SK-N-MC (cell line): ENCODE measurements at regions not wholly inside any gene's neighbourhood (a gene's known extent, or its start where the extent isn't known, plus 50 kb on each side); places are given as distances from the start of the nearest gene placed in this dataset.

Experiments
- DNase-seq: peaks from one replicate; pipeline ENCODE4 v3.0.0-alpha.2; 2011; ENCODE audit warnings: low read depth, low spot score
- H3K27ac ChIP-seq: fragments of 200-600 bp; sonication (generic); 2 replicates; pipeline ENCODE4 v1.5.1; 2016; ENCODE audit warnings: mixed run types
- H3K36me3 ChIP-seq: fragments of 200-600 bp; sonication (generic); 2 replicates; pipeline ENCODE4 v1.6.1; 2017; ENCODE audit warnings: antibody characterized with exemption, low read length, mixed read lengths; ENCODE audit not compliant: insufficient read depth
- H3K4me3 ChIP-seq: fragments of 200-600 bp; sonication (generic); 2 replicates; pipeline ENCODE4 v1.5.1; 2016
- H3K9ac ChIP-seq: fragments of 200-600 bp; sonication (generic); 2 replicates; pipeline ENCODE4 v1.8.0; 2017; ENCODE audit warnings: mixed run types, mixed read lengths; ENCODE audit not compliant: insufficient read length
- H3K9me3 ChIP-seq: fragments of 200-600 bp; sonication (generic); 2 replicates; pipeline ENCODE4 v1.6.1; 2017; ENCODE audit warnings: low read depth, mild to moderate bottlenecking, antibody characterized with exemption, low read length, moderate library complexity, mixed read lengths
- EZH2 ChIP-seq: fragments of 200-600 bp; sonication (generic); IDR thresholded peaks from one replicate; pipeline ENCODE4 v1.6.1; 2017; ENCODE audit warnings: antibody characterized with exemption
- FOXP2 ChIP-seq: optimal IDR thresholded peaks from 2 replicates; pipeline ENCODE3; 2011; ENCODE audit warnings: mild to moderate bottlenecking, moderate library complexity; ENCODE audit not compliant: insufficient read depth; ENCODE audit errors: extremely low read length, control extremely low read depth
- POLR2AphosphoS5 ChIP-seq: IDR thresholded peaks from 2 replicates; pipeline ENCODE4 v1.6.1; 2012; ENCODE audit warnings: mild to moderate bottlenecking, low read depth, low read length, borderline replicate concordance

GRCh38 chrX:134727363-134727762 is 69.1 kb upstream of the PLAC1 start:
- no peak for DNase-seq
- H3K36me3 ChIP-seq = no peaks in the 10 kb centered on the region
- no peak overlapping the region for H3K9ac ChIP-seq
- H3K9me3 ChIP-seq = no peaks in the 10 kb centered on the region
- H3K27ac ChIP-seq = no peak overlapping the region
- no peak overlapping the region for H3K4me3 ChIP-seq
- TF ChIP-seq FOXP2 (no peak), POLR2AphosphoS5 (no peak), EZH2 (no peak)

DNA sequence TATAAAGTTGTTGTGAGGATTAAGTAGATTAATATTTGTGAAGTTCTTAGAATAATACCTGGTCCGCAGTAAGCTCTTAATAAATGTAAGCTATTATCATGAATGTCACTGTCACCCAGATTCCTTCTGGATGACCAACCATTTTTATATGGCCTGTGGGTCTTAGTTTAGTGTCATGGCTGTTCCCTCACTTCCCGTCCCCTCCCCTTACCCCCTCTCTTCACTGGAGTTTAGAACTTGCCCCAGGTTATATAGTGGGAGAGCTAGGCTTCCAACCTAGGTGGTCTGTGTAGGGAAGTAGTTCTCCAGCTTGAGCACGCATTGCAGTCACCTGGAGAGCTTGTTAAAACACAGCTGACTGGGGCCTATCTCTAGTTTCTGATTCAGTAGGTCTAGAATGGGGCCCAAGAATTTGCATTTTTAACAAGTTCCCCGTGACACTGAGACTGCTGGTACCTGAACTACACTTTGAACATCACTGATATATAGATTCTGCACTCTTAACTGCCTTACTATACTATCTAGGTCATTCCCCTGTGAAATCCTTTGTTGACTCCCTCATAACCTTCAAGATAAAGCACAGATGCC is 66.9 kb upstream of the PLAC1 start:
- no peak for TF ChIP-seq POLR2AphosphoS5
- TF ChIP-seq FOXP2 = no peak
- no peak for TF ChIP-seq EZH2
- H3K36me3 ChIP-seq = no peaks in the 10 kb centered on the region
- DNase-seq = no peak
- no peak overlapping the region for H3K4me3 ChIP-seq
- no peak overlapping the region for H3K9ac ChIP-seq
- H3K27ac ChIP-seq = no peak overlapping the region
- no peaks in the 10 kb centered on the region for H3K9me3 ChIP-seq

- Histone ChIP-seq H3K27ac (no peak overlapping the region), H3K9me3 (no peaks in the 10 kb centered on the region), H3K4me3 (no peak overlapping the region), H3K9ac (no peak overlapping the region), H3K36me3 (no peaks in the 10 kb centered on the region)
- TF ChIP-seq POLR2AphosphoS5 (no peak), FOXP2 (no peak), EZH2 (no peak)
- DNase-seq = no peak
Observed at GRCh38 chrX:134721766-134722532, 63.7 kb upstream of the PLAC1 start.

DNA sequence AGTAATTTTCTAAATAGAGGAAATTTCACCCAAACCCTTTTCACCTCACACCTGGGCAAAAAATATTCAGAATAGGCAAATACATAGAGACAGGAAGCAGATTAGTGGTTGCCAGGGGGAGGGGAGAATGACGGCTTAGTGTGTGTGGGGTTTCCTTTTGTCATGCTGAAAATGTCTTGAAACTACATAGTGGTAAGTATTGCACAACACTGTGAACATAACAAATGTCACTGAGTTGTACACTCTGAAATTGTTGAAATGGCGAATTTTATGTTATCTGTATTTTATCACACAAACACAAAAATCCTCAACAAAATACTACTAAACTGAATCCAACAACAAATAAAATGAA is 60.7 kb upstream of the PLAC1 start:
- TF ChIP-seq FOXP2 (no peak), EZH2 (no peak), POLR2AphosphoS5 (no peak)
- no peak overlapping the region for H3K27ac ChIP-seq

DNA sequence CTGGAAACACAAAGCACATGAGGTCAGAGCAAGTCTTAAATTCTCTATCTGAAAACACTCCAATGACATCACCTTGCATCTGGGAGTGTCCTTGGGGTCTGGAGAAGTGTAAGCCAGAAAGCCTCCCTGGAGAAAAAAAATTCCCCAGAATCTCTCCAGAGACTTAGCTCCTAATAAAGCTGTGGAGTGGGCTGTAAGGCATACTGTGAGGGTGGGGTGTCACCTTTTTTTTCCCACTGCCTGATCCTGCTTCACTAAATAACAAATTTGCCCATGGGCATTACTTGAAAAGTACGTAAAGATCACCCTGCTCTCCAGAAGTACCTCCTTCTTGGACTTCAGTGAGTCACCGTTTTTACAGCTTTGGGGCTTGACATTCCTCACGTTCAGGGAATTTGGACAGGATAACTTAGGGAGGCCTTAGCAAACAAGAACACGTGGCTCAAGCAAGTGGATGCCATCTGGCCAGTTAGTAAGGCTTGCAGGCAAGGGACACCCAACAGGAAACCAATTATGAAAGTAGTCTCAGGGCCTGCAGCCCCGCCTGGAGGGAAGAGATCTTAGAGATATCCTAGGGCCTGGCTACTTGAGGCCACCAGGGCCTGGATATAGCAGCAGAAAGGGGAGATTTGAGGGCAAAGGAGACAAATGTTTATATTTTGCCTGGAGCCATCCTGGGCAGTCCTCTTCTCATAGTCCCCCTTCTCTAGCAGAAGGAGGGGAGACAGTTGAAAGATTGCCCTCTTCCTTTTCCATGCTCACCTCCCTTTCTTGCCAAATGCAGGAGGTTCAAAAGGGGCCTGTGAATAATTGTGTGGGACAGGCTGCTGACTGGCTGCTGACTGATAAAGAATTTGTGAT is 60.1 kb upstream of the PLAC1 start:
- Histone ChIP-seq H3K36me3 (no peaks in the 10 kb centered on the region), H3K4me3 (no peak overlapping the region), H3K27ac (no peak overlapping the region), H3K9me3 (no peaks in the 10 kb centered on the region), H3K9ac (no peak overlapping the region)
- DNase-seq = no peak
- TF ChIP-seq POLR2AphosphoS5 = no peak
- no peak for TF ChIP-seq FOXP2
- no peak for TF ChIP-seq EZH2

More for the DNA sequence above, 60.7 kb upstream of the PLAC1 start:
- Histone ChIP-seq H3K9ac (no peak overlapping the region), H3K4me3 (no peak overlapping the region), H3K9me3 (no peaks in the 10 kb centered on the region), H3K36me3 (no peaks in the 10 kb centered on the region)
- no peak for DNase-seq

GRCh38 chrX:134717698-134718097 is 59.4 kb upstream of the PLAC1 start:
- no peak for DNase-seq
- Histone ChIP-seq H3K4me3 (no peak overlapping the region), H3K27ac (no peak overlapping the region), H3K9me3 (no peaks in the 10 kb centered on the region), H3K9ac (no peak overlapping the region), H3K36me3 (no peaks in the 10 kb centered on the region)
- TF ChIP-seq EZH2 (no peak), POLR2AphosphoS5 (no peak), FOXP2 (no peak)

DNA sequence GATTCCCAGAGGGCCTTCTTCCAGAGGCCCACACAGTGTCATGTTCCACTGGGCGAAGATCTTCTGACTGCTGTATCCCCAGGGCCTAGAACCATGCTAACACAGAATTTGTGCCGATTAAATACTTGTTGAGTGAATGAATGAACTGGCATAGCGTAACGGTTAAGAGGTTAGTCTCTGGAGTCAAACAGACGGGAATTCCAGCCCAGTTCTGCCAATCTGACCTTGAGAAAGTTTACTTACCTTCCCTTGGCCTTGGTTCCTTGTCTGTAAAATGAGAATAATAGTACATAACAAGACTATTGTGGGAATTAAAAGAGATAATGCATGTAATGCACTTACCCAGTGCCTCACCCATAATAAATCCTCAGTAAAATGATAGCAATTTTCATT is 58.3 kb upstream of the PLAC1 start:
- Histone ChIP-seq H3K9me3 (no peaks in the 10 kb centered on the region), H3K4me3 (no peak overlapping the region), H3K9ac (no peak overlapping the region), H3K27ac (no peak overlapping the region), H3K36me3 (no peaks in the 10 kb centered on the region)
- no peak for DNase-seq
- TF ChIP-seq FOXP2 = no peak
- no peak for TF ChIP-seq POLR2AphosphoS5
- no peak for TF ChIP-seq EZH2

GRCh38 chrX:134715930-134716619 is 57.8 kb upstream of the PLAC1 start:
- Histone ChIP-seq H3K36me3 (no peaks in the 10 kb centered on the region), H3K9me3 (no peaks in the 10 kb centered on the region), H3K4me3 (no peak overlapping the region), H3K27ac (no peak overlapping the region), H3K9ac (no peak overlapping the region)
- DNase-seq = no peak
- TF ChIP-seq POLR2AphosphoS5 (no peak), FOXP2 (no peak), EZH2 (no peak)
